ENCODE measurements at regions not wholly inside any gene's neighbourhood (a gene's known extent, or its start where the extent isn't known, plus 50 kb on each side); places are given as distances from the start of the nearest gene placed in this dataset.

- Histone ChIP-seq H2AFZ (ENCODE audit: low read depth, low read length) (no peak overlapping the region), H2BK120ac (ENCODE audit: low read depth, low read length) (no peak overlapping the region), H3K79me1 (replicated peaks; ENCODE audit: low read length, poor library complexity, severe bottlenecking) (no peaks in the 10 kb centered on the region), H3K4ac (ENCODE audit: low read depth in 1 of 2, low read length in 2 of 2) (no peak overlapping the region), H4K91ac (ENCODE audit: low read length) (no peak overlapping the region), H3K9ac (ENCODE audit: low read length) (no peak overlapping the region), H3K27ac (ENCODE audit: low read length, poor library complexity, severe bottlenecking) (no peak overlapping the region), H3K4me1 (ENCODE audit: control insufficient read depth, insufficient read depth, low read depth, low read length) (no peaks in the 10 kb centered on the region), H3K9me3 (ENCODE audit: control insufficient read depth, low read length) (no peaks in the 10 kb centered on the region), H2BK5ac (ENCODE audit: low read depth, low read length, poor library complexity, severe bottlenecking) (no peak overlapping the region), H3K23ac (ENCODE audit: low read length in 2 of 2) (no peak overlapping the region), H2BK12ac (ENCODE audit: low read length in 2 of 2) (no peak overlapping the region), H3K14ac (ENCODE audit: low read length in 2 of 2) (no peak overlapping the region), H3K4me3 (ENCODE audit: insufficient read depth in 1 of 2, low read depth in 1 of 2, low read length in 2 of 2) (no peak overlapping the region), H3K36me3 (ENCODE audit: control insufficient read depth in 1 of 2, insufficient read depth in 2 of 2, low read depth in 1 of 2, low read length in 2 of 2) (no peaks in the 10 kb centered on the region), H4K8ac (ENCODE audit: low read length) (no peak overlapping the region), H3K27me3 (ENCODE audit: control insufficient read depth in 1 of 2, insufficient read depth in 1 of 2, low read length in 2 of 2) (no peaks in the 10 kb centered on the region), H2BK15ac (ENCODE audit: low read depth, poor library complexity, severe bottlenecking) (no peak overlapping the region), H2AK5ac (ENCODE audit: low read length, severe bottlenecking) (no peak overlapping the region), H3K18ac (ENCODE audit: low read depth in 1 of 2, low read length in 2 of 2) (no peak overlapping the region), H3K4me2 (ENCODE audit: low read length, poor library complexity, severe bottlenecking) (no peak overlapping the region)
- DNase-seq = no peak
Measured at GRCh38 chr1:79732950-79733349, 726.4 kb upstream of the ADGRL4 start.

GRCh38 chr1:79726911-79727310 lies 720.4 kb upstream of the ADGRL4 start:
- Histone ChIP-seq H3K79me1 (replicated peaks; ENCODE audit: low read length, poor library complexity, severe bottlenecking) (no peaks in the 10 kb centered on the region), H4K91ac (ENCODE audit: low read length) (no peak overlapping the region), H3K27ac (ENCODE audit: low read length, poor library complexity, severe bottlenecking) (no peak overlapping the region), H3K27me3 (ENCODE audit: control insufficient read depth in 1 of 2, insufficient read depth in 1 of 2, low read length in 2 of 2) (no peaks in the 10 kb centered on the region), H2BK12ac (ENCODE audit: low read length in 2 of 2) (no peak overlapping the region), H3K23ac (ENCODE audit: low read length in 2 of 2) (no peak overlapping the region), H3K4me1 (ENCODE audit: control insufficient read depth, insufficient read depth, low read depth, low read length) (no peaks in the 10 kb centered on the region), H3K4me3 (ENCODE audit: insufficient read depth in 1 of 2, low read depth in 1 of 2, low read length in 2 of 2) (no peak overlapping the region), H3K14ac (ENCODE audit: low read length in 2 of 2) (no peak overlapping the region), H2AK5ac (ENCODE audit: low read length, severe bottlenecking) (no peak overlapping the region), H2BK15ac (ENCODE audit: low read depth, poor library complexity, severe bottlenecking) (no peak overlapping the region), H3K4ac (ENCODE audit: low read depth in 1 of 2, low read length in 2 of 2) (no peak overlapping the region), H3K4me2 (ENCODE audit: low read length, poor library complexity, severe bottlenecking) (no peak overlapping the region), H3K9me3 (ENCODE audit: control insufficient read depth, low read length) (no peaks in the 10 kb centered on the region), H3K36me3 (ENCODE audit: control insufficient read depth in 1 of 2, insufficient read depth in 2 of 2, low read depth in 1 of 2, low read length in 2 of 2) (no peaks in the 10 kb centered on the region), H3K9ac (ENCODE audit: low read length) (no peak overlapping the region), H2BK120ac (ENCODE audit: low read depth, low read length) (no peak overlapping the region), H2AFZ (ENCODE audit: low read depth, low read length) (no peak overlapping the region), H2BK5ac (ENCODE audit: low read depth, low read length, poor library complexity, severe bottlenecking) (no peak overlapping the region), H3K18ac (ENCODE audit: low read depth in 1 of 2, low read length in 2 of 2) (no peak overlapping the region), H4K8ac (ENCODE audit: low read length) (no peak overlapping the region)
- 100% methylated on average over 1 of the region's 2 CpGs for WGBS
- DNase-seq = no peak

- Histone ChIP-seq H2AK5ac (ENCODE audit: low read length, severe bottlenecking) (no peak overlapping the region), H3K4me1 (ENCODE audit: control insufficient read depth, insufficient read depth, low read depth, low read length) (no peaks in the 10 kb centered on the region), H2BK120ac (ENCODE audit: low read depth, low read length) (no peak overlapping the region), H3K36me3 (ENCODE audit: control insufficient read depth in 1 of 2, insufficient read depth in 2 of 2, low read depth in 1 of 2, low read length in 2 of 2) (no peaks in the 10 kb centered on the region), H4K91ac (ENCODE audit: low read length) (no peak overlapping the region), H3K4me2 (ENCODE audit: low read length, poor library complexity, severe bottlenecking) (no peak overlapping the region), H4K8ac (ENCODE audit: low read length) (no peak overlapping the region), H2BK12ac (ENCODE audit: low read length in 2 of 2) (no peak overlapping the region), H3K23ac (ENCODE audit: low read length in 2 of 2) (no peak overlapping the region), H2BK5ac (ENCODE audit: low read depth, low read length, poor library complexity, severe bottlenecking) (no peak overlapping the region), H3K79me1 (replicated peaks; ENCODE audit: low read length, poor library complexity, severe bottlenecking) (no peaks in the 10 kb centered on the region), H3K27me3 (ENCODE audit: control insufficient read depth in 1 of 2, insufficient read depth in 1 of 2, low read length in 2 of 2) (no peaks in the 10 kb centered on the region), H2AFZ (ENCODE audit: low read depth, low read length) (no peak overlapping the region), H3K4ac (ENCODE audit: low read depth in 1 of 2, low read length in 2 of 2) (no peak overlapping the region), H3K9ac (ENCODE audit: low read length) (no peak overlapping the region), H3K9me3 (ENCODE audit: control insufficient read depth, low read length) (no peaks in the 10 kb centered on the region), H3K27ac (ENCODE audit: low read length, poor library complexity, severe bottlenecking) (no peak overlapping the region), H3K14ac (ENCODE audit: low read length in 2 of 2) (no peak overlapping the region), H2BK15ac (ENCODE audit: low read depth, poor library complexity, severe bottlenecking) (no peak overlapping the region), H3K4me3 (ENCODE audit: insufficient read depth in 1 of 2, low read depth in 1 of 2, low read length in 2 of 2) (no peak overlapping the region), H3K18ac (ENCODE audit: low read depth in 1 of 2, low read length in 2 of 2) (no peak overlapping the region)
- no peak for DNase-seq
- 92% methylated on average over 1 of the region's 2 CpGs for WGBS
Measured at GRCh38 chr1:79726321-79726720, 719.8 kb upstream of the ADGRL4 start.

GRCh38 chr1:79716447-79716846 lies 709.9 kb upstream of the ADGRL4 start:
- H2BK5ac ChIP-seq (ENCODE audit: low read depth, low read length, poor library complexity, severe bottlenecking) = no peak overlapping the region
- H3K18ac ChIP-seq (ENCODE audit: low read depth in 1 of 2, low read length in 2 of 2) = no peak overlapping the region
- no peaks in the 10 kb centered on the region for H3K79me1 ChIP-seq (replicated peaks; ENCODE audit: low read length, poor library complexity, severe bottlenecking)
- no peak overlapping the region for H3K23ac ChIP-seq (ENCODE audit: low read length in 2 of 2)
- no peak overlapping the region for H3K4me3 ChIP-seq (ENCODE audit: insufficient read depth in 1 of 2, low read depth in 1 of 2, low read length in 2 of 2)
- H3K9me3 ChIP-seq (ENCODE audit: control insufficient read depth, low read length) = peaks cover 3% of the 10 kb centered on the region
- no peak overlapping the region for H2BK120ac ChIP-seq (ENCODE audit: low read depth, low read length)
- no peak overlapping the region for H2BK12ac ChIP-seq (ENCODE audit: low read length in 2 of 2)
- H4K91ac ChIP-seq (ENCODE audit: low read length) = no peak overlapping the region
- no peak overlapping the region for H2AK5ac ChIP-seq (ENCODE audit: low read length, severe bottlenecking)
- no peak overlapping the region for H3K27ac ChIP-seq (ENCODE audit: low read length, poor library complexity, severe bottlenecking)
- no peak overlapping the region for H3K4ac ChIP-seq (ENCODE audit: low read depth in 1 of 2, low read length in 2 of 2)
- no peaks in the 10 kb centered on the region for H3K27me3 ChIP-seq (ENCODE audit: control insufficient read depth in 1 of 2, insufficient read depth in 1 of 2, low read length in 2 of 2)
- no peak overlapping the region for H2AFZ ChIP-seq (ENCODE audit: low read depth, low read length)
- H2BK15ac ChIP-seq (ENCODE audit: low read depth, poor library complexity, severe bottlenecking) = no peak overlapping the region
- peaks cover 1% of the 10 kb centered on the region for H3K4me1 ChIP-seq (ENCODE audit: control insufficient read depth, insufficient read depth, low read depth, low read length)
- no peaks in the 10 kb centered on the region for H3K36me3 ChIP-seq (ENCODE audit: control insufficient read depth in 1 of 2, insufficient read depth in 2 of 2, low read depth in 1 of 2, low read length in 2 of 2)
- no peak overlapping the region for H4K8ac ChIP-seq (ENCODE audit: low read length)
- H3K9ac ChIP-seq (ENCODE audit: low read length) = no peak overlapping the region
- DNase-seq = no peak
- H3K14ac ChIP-seq (ENCODE audit: low read length in 2 of 2) = no peak overlapping the region
- H3K4me2 ChIP-seq (ENCODE audit: low read length, poor library complexity, severe bottlenecking) = no peak overlapping the region

Data from mesenchymal stem cell (in vitro differentiated cells and primary cell).